EL (cell line): ENCODE measurements at regions not wholly inside any gene's neighbourhood (a gene's known extent, or its start where the extent isn't known, plus 50 kb on each side); places are given as distances from the start of the nearest gene placed in this dataset.

Experiments used
- DNase-seq: peaks from one replicate; pipeline ENCODE4 v3.0.0-alpha.2; 2016

- no peak for DNase-seq
Measured at GRCh38 chr12:102592134-102592533, 111.8 kb upstream of the IGF1 start.

- DNase-seq = no peak
Measured at GRCh38 chr12:102573237-102573636, 92.9 kb upstream of the IGF1 start.

DNA sequence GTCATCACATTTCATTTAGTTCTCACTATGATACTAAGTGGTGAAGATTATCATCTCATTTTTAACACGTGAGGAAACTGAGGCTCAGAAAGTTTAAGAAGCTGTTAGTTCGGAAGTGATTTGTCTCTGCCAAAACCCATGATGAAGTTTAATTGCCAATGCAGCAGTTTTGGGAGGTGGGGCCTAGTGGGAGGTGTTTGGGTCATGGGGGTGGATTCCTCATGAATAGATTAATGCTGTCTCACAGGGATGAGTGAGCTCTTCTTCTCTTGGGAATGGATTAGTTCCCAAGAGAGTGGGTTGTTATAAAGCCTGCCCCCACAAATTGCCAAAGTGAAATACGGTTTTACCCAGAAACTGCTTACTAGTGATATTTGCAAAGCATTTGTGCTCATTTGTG is 91.5 kb upstream of the IGF1 start:
- DNase-seq = no peak

DNA sequence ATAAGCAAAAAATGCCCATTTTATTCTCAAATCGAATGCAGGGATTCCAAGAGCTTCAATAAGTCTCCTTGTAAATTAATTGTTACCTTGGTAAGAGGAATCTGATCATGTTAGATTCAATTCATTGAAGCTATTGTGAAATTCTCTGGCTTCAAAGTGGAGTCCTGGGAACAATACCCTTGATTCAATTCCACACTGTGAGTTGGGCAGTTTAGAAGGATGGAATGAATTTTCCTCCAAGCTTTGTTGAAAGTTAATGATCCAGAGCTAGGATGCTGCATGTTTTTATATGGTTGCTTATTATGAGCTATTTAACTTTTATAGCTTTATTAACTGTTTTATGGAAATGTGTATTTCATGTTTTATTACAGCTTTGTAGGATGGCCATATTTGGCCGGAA is 89.9 kb upstream of the IGF1 start:
- DNase-seq = no peak

DNA sequence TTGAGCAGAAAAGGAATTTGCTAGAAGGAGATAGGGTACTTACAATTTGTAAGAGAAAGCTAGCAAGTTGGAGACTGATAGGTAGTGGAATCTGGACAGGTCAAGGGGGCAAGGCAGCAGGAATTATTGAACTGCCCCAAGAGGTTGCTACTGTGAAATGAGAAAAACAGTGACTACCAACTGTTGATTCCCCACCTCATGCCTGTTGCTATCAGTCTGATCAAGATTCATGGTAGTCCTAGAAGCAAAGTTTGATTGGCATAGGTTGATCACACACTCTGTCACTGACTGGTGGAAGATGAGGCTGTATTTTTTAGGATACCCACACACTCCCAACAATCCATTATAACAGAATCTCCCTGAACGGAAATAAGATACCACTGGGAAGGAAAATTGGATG is 89.4 kb upstream of the IGF1 start:
- no peak for DNase-seq

DNA sequence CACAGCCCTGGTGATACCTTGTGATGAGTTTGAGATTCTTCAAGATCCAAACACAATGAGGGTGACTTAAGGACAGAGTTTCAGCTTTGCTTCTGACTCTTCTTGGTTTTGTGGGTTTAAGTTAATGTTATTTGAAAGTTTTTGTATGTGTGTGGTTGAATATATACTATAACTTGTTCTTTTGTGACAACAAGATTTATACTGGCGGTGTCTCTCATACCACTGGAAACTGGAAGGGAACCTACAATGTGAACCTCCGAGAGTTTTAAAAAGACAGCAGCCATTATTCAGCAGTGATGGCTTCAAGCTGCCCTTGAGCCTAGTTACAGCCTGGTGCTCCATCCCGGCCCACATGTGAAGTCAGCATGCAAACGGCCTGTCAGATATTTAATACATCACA is 87.9 kb upstream of the IGF1 start:
- DNase-seq = peak; percentile 25

- DNase-seq = peak; percentile 95
Measured at GRCh38 chr12:102567031-102567985, 86.9 kb upstream of the IGF1 start.

DNA sequence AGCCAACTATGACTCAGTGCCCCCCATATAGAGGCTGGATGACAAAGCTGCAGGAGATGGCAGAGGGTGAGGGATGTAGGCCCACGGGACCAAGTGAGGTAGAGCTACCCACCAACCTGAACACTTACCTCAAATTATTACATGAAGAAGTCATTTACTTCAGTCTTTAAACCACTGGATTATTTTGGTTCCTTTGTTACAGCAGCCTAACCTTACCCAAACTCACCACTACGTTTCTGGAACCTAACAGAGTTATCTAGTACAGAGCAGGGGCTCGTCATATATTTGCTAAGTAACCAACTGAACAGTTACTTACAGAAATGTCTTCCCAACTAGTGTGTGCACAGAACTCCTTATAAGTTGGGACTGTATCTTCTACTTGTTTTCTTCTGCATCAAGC is 85.2 kb upstream of the IGF1 start:
- no peak for DNase-seq

GRCh38 chr12:102564026-102564425 is 83.7 kb upstream of the IGF1 start:
- DNase-seq = no peak

DNA sequence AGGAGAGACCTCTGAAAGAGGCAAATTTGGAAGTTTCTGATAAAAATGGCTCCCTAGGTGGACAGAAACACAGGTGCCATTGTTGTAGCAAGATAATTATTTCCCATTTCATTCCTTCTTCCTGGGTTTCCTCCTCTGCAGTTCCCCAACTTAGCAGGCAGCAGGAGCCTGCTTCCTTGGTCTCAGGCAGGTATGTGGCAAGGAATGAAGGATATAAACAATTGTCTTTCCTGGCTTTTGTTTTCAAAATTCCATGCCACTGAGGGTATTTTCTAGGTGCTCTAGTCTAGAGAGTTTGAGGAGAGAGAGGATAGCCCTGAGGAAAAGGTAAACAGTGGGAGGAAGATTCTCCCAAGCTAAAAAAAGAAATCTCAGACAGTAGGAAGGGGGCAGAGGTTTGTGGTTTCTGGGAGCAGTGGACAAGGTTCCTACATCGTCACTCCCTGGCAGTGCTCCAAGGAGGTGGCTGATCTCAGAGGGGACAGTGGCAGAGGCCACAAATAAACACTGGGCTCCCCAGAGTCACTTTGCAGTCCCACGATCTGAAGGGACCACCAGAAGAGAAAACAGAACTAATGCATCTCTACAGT is 82.6 kb upstream of the IGF1 start:
- peak; percentile 31 for DNase-seq

DNA sequence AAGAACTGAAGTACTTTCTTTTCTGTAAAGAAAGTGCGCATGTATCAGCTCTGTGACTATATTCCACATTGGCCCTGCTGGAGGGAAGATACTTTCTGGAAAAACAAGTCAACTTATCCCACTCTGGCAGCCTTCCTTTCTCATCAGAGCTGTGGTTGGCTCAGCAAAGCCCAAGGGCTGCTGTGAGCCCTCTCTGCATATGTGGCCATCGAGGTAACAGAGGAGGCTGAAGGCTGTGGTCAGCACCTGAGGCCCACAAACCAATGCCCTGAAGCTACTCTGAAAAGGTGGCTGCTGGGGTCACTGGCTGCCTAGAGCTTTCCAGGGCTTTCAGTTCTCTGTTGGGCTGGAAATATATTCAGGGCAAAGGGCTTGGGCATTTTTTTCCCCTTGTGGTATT is 70.8 kb upstream of the IGF1 start:
- DNase-seq = peak; percentile 33

GRCh38 chr12:102549691-102550090 is 69.3 kb upstream of the IGF1 start:
- no peak for DNase-seq

DNA sequence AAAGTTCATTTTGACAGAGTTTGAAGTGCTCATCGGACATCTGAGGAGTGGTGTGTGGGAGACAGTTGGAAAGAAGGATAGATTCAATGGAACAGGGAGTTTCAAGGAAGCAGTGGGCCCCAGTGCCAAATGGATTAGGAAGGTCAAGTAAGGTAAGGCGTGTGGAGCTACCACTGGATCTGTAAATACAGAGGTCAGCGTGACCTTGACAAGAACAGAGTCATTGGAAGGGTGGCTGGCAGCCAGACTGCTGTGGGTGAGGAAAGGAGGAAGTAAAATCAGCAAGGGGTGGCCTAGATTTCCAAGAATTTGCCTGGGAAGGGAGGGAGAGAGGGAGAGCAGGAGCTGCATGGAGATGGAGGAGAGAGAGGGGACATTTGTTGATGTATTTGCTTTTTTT is 68.2 kb upstream of the IGF1 start:
- DNase-seq = no peak

- DNase-seq = peak; percentile 39
Measured at GRCh38 chr12:102543494-102544485, 63.4 kb upstream of the IGF1 start.

DNA sequence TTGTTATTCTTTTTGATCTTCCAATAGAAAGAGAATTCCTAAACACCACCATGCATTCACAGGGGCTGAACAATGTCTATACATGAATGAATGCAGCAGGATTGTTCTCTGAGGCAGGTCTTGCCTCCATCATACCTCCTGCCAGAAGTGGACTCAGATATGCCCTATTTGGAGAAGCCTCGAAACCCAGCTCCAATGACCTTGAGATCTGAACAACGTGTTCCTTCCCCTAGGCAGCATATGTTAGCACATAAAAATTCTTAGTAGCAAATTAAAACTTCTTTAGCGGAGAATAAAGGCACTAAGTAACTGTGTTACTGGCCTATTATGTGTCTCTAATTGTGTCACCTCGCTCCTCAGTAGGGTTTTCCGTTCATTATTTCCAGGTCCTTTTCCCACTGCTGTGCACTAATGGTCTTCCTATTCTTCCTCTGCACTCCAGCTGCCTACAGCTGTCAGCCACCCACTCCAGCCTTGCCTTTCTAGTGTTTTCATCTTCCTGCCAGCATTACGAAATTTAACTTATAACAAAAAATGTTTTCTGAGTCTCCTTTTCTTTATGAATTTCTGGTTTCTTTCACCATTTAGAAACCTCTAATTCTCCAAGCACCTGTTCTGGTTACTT is 62.6 kb upstream of the IGF1 start:
- DNase-seq = no peak

DNA sequence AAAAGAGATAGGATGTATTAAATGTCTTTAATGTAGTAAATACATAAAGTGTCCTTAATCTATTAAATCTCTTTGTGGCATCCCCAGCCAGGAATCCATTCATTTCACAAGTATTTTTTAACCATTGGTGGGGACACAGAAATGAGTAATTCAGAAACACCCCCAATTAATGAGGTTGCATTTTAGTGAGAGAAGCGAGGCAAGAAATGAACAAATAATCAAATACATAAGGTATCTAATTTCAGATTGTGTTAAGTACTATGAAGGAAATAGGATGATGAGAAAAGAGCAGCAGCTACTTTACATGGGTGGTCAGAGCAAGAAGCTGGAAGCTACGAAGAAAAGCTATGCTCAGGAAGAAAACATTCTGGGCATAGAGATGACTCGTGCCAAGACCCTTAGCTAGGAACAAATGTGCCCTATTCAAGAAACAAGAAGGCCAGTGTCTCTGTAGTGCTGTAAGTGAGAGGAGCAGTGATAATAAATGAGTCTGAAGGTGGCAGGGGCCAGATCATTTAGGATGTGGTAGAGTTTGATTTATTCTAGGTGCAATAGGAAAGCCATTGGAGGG is 60.5 kb upstream of the IGF1 start:
- DNase-seq = peak; percentile 36

GRCh38 chr12:102539651-102540553 is 59.5 kb upstream of the IGF1 start:
- DNase-seq = peak; percentile 98

- no peak for DNase-seq
Measured at GRCh38 chr12:102535306-102535705, 54.9 kb upstream of the IGF1 start.

DNA sequence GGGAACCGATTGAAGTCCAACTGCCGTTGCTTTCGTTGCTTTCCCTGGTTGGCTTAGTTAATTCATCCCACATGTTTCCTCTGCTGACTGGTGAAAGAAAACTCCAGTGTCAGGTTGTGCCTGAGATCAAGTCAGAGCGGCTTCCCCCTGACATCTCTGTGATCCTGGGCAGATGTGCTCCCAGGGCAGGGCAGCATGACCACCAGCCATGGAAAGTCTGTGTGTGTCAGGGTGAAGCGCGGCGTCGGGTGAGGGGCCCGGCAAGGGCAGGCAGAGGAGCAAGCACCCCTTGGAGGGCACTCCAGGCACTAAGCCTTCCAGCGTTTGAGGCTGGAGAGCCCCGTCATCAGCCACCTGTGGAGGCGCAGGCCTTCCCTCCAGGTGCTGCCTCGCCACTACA is 54.5 kb upstream of the IGF1 start:
- peak; percentile 30 for DNase-seq

DNA sequence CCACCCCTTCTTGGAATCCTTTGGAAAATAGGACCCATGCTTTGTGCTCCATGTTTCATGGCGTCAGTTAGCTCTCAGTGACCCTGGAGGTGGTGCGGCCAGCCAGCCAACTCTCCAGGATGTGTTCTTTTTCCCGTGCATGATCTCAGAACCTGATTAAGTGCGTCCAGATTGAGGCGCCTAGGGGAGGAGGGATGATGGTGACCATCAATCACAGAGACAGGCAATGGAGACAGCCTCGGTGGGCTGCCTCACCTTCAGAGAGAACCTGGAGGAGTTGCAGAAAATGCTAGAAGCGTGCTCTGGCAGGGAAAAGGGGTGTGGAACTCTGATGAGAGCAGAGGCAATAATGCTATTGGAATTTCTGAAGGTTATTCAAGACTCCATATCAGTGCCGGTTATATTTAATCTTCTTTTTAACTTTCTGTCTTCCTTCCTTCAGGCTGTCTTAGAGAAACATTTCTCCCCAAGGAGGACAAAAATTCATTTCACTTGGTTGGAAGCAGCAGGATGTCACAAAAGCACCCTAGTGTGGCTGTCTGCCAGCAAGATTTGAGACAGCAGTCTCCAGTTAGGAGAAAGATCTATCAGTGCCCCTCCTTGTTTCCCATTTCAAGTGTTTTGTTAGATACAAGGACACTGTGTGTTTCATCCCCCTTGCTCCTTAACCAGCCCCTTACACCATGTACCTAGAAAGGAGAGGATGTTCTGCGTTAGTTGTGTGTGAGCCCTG is 53.3 kb upstream of the IGF1 start:
- no peak for DNase-seq
